Amniotic stem cell (primary cell): ENCODE measurements at regions not wholly inside any gene's neighbourhood (a gene's known extent, or its start where the extent isn't known, plus 50 kb on each side); places are given as distances from the start of the nearest gene placed in this dataset.

Source experiments
- DNase-seq: peaks from one replicate; lab custom pipeline; 2025; lab: John Stamatoyannopoulos, UW

- no peak for DNase-seq
Measured at GRCh38 chr16:54627616-54628015, 303.0 kb upstream of the IRX5 start.

DNA sequence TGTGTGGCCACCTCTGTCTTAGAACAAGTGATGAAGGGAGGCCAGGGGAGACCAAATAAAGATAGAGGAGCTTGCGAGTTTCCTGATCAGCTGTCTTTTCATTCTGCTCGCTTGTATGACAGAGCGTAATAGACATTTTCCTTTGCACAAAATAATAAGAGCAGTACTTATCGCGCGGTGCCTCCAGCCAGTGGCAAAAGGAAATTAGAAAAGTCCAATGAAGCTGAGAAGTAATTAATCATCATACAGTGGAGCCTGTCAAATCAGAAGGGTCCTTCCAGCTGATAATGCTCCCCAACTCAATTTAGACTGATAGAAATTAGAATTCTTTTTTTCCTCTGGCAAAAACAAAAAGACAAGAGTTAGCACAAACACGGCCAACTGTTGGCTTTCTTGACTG, 307.0 kb upstream of the IRX5 start:
- DNase-seq = no peak

DNA sequence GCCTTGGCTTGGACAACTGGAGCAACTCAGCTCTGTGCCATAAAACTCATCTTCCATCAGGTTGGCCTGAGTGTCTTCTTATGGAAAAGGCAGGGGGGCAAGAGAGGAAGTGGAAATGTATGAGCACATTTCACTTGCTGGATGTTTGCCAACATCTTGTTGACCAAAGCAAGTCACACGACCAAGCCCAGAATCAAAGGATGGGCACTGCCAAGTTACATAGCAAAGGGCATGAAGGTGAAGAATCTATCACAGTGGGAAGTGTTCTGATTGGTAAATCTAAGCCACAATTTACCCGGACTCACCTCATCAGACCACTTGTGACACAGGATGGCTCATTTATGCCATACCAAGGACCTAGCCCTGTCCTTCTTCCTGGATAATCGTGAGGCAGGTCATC, 310.5 kb upstream of the IRX5 start:
- DNase-seq = no peak

DNA sequence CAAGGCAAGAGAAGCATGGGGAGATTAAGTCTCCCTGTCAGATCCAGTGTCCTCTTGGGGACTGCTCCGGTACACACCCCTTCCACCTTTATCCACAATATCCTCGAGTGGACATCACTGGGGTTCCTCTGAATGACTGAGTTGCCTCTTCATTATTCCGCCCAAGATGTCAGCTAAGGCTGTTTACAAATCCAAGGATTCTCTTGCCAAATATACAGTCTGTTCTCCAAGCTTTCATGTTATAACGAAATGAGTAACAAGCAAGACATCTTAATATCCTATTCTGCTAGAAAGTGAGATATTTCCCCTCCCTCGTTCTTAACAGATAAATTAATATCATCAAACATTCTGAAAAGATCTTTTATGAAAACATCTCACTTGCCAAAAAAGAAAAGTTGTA, 314.1 kb upstream of the IRX5 start:
- no peak for DNase-seq

DNA sequence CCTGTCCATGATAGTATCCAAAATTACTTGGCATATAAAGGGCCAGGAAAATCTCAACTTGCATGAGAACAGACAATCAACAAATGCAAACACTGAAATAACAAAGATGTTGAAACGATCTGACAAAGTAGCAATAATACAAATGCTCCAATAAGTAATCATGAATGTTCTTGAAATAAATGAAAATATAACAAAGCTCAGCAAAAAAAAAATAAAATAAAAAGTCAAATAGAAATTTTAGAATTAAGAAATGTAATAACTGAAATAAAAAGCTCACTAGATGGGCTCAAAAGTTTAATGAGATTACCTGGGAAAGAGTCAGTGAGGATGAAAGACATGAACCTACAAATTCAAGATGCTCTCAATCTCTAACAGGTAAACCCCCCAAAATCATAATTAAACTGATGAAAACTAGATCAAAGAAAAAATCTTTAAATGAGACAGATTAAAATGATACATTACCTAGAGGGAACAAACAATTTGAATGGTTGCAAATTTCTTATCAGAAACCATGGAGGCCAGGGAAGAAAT, 319.0 kb upstream of the IRX3 start:
- DNase-seq = no peak

GRCh38 chr16:54602666-54603065, 316.1 kb upstream of the IRX3 start:
- DNase-seq = no peak

DNA sequence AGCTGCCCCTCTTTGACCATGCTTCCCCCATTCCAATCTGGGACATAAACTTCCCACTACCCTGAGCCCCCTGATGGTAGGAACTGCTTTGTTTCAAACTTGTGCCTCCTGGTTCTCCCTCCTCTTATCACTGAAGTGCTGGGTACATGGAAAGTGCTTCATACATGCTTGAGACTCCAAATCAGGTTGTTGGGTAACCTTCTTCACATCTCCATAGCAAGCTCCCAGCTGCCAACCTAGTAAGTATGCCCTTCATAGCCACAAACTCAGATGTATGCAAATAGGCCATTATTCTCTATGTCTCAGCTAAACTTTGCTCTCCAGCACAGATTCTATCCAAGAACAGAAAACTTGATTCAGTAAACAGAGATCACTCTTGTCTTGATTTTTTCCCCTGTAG, 310.6 kb upstream of the IRX3 start:
- DNase-seq = no peak

- no peak for DNase-seq
Measured at GRCh38 chr16:54595621-54596020, 309.0 kb upstream of the IRX3 start.

GRCh38 chr16:54594601-54595391, 308.2 kb upstream of the IRX3 start:
- DNase-seq = no peak

DNA sequence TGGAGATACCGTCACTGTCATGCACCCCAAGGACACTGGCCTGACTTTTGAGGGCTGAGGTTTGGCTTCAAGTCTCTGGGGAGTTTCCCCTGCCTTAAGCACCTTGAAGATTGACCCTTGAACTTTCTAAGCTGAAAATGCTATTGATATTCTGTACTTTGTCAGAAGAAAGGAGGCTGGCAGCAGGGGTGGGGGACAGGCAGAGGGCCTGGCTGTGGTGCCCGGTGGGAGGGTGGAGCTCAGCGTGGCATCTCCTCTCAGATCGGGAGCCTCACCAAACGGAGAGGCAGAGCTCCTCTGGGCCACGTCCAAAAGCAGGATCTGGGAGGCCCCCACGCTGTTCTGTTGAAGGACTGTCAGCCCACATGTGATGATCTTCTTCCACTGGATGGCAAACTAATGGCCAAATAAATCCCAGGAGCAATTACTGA, 305.2 kb upstream of the IRX3 start:
- DNase-seq = no peak

DNA sequence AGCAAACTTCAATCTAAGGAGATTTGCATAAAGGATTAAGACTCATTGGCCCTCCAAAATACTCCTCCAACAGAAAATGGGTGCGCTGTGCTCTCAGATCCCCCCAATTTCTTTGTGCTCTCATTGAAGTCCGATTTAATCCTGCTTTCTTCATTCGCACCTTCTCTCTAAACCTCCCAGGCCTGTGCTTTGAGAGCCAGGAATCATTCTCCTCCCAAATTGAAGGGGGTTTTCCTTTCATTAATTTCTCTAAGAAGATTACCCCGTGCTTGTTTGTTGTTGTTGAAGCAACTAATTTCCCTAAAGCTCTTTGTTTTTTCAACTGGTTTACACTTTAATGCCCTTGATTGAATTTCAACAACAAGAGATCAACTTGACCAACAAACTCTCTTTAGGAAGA, 304.2 kb upstream of the IRX3 start:
- DNase-seq = no peak

DNA sequence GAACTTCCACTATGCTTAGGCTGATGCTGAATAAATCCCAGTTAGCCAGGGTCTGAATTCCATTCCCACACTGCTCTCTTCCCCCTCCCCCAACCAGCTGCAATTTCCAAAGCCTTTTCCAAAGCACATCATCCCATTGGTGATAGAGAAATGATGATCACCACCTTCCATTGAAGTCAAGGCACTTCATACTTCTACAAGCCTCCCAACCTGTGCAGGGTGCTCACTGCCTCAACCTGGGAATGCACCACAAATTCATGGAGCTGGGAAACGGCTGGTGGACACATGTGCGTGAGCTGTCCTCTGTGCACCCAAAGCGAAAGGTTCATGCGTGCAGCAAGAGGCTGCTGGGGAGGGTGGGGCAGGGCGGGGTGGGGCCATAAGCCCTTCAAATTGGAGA, 302.7 kb upstream of the IRX3 start:
- DNase-seq = no peak

DNA sequence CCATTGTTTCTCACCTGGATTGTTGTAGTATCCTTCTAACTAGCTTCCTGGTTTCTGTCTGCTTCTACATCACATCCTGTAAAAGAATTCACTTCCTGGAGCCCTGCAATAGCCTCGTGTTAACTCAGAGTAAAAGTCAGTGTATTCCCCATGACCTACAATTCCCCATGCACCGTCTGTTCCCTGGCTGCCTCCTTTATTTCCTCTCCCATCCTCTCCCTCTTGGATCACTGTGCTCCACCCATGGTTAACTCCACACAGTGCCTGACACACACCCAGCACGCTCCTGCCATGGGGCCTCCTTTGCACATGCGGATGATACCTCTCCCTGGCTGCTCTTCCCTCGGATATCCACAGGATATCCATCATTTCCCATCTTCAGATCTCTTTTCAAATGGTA, 301.4 kb upstream of the IRX3 start:
- DNase-seq = no peak

DNA sequence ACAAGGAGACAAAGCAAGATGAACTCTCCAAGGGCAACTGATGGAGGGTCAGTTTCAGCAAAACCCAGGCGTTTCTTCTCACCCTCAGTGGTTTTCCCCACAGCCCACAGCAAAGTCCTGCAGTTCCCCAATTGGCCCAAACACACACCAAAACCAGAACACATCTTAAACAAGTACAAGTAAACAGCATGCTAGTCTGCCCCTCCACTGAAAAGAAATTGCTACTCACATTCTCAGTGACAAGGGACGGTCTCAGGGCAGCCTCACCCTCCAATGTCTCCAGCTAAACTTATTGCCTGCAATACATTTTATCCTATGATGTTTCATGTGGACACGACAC, 300.6 kb upstream of the IRX3 start:
- no peak for DNase-seq

- no peak for DNase-seq
Measured at GRCh38 chr16:54586474-54587175, 300.0 kb upstream of the IRX3 start.

- DNase-seq = no peak
Measured at GRCh38 chr16:54585998-54586340, 299.4 kb upstream of the IRX3 start.

- DNase-seq = no peak
Measured at GRCh38 chr16:54585094-54585997, 298.8 kb upstream of the IRX3 start.

- DNase-seq = no peak
Measured at GRCh38 chr16:54584121-54584520, 297.5 kb upstream of the IRX3 start.

DNA sequence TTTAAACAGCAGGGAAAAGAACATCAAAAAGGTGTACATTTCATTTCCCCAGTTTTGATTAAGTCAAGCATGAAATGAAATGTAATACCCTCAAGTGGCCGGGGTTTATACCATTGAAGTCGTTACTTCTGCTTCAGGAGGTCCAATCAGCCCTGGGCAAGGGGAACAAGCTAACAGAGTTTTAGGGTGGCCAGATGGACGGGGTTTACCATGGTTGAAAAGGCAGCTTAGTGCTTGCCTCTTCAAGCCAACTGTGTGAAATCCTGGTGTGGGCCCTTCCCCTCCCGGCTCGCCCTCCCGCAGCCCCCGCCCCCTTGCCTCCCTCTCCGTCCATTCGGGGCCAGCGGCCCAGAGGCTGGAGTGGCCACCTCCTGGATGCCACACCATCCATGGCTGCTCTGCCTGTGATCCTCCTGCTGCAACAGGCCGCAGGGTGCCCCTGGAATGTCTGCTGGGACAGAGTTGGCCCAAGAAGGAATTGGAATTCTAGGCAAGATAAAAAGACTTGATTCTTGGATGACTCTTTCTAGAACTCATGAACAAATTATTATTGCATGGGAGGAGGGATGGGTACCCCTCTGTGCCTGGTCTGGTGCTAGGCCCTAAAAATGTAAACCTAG, 296.2 kb upstream of the IRX3 start:
- no peak for DNase-seq

DNA sequence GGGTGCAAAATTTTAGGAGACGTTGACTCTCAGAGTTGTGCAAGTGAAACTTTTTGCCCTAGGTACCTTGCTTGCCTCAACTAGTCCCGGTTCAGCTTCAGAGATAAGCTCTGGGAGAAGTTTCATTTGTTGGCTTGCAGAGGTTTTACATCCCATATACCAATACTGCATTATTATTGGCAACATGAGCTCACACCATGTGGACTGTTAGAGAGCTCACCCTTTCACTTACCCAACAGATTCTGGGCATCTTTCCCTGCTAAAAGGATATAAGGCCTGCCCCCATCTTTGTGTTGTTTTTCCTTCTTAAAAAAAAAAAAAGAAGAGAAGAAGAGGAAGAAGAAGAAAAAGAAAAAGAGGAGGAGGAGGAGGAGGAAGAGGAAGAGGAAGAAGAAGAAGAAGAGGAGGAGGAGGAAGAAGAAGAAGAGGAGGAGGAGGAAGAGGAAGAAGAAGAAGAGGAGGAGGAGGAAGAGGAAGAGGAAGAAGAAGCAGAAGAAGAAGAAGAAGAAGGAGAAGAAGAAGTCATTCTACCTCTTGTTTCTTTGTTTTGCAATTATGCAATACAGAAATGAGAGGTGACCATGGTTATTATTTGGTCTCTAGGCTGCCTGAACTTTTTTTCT, 292.6 kb upstream of the IRX3 start:
- DNase-seq = no peak

GRCh38 chr16:54577651-54578128, 291.1 kb upstream of the IRX3 start:
- no peak for DNase-seq

DNA sequence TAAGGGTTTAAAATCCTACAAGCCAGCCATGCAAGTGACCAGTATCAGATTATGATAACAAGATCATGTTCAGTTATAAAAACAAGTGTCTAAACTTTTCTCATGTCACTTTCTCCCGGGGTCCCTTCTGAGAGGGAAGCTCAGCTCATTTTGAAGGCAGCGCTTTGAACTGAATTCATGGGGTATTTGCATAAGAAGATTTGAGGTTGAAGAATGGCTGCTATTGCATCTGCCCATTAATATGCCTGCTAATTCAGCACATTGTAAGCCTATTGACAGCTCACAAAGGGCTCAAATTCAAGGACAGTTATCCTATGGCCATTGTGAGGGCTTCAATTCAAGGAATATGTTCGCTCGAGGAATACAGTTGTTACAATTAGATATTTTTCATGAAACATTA, 290.2 kb upstream of the IRX3 start:
- no peak for DNase-seq
